ENCODE measurements at regions not wholly inside any gene's neighbourhood (a gene's known extent, or its start where the extent isn't known, plus 50 kb on each side); places are given as distances from the start of the nearest gene placed in this dataset.

- ATAC-seq (replicated peaks in 1 of 2) (no peak), DNase-seq (no peak)
- no peaks in the 10 kb centered on the region for H3K36me3 Mint-ChIP-seq (ENCODE audit: insufficient read depth in 2 of 2)
- H3K4me1 Mint-ChIP-seq (ENCODE audit: low read depth), result no peaks in the 10 kb centered on the region
- H3K4me3 Mint-ChIP-seq, result no peak overlapping the region
- H3K9me3 Mint-ChIP-seq, result no peaks in the 10 kb centered on the region
- peaks cover 22% of the 10 kb centered on the region for H3K27me3 Mint-ChIP-seq (ENCODE audit: low read depth)
- H3K27ac Mint-ChIP-seq, result no peak overlapping the region
These were observed 92.5 kb upstream of the PFN2 start for GRCh38 chr3:150063237-150063636.

DNA sequence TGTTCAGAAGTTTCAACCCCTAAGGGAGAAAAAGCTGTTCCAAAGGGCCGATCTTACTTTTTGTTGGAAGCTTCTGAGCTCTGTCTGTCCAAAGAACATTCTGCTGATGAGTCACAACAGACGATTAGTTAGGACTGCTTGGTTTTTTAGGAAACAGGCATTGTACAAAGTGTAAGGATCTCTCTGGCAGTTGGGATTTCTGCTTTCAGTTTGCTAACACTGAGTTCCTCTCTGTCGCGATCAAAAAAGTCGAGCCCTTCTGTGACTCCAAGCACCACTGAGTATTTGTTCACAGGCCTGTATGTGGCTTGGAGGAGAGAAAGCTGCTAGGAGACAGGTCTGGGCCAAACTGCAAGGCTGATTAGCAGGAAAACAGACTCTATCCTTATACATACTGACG, 91.8 kb upstream of the PFN2 start:
- Mint-ChIP-seq H3K27me3 (ENCODE audit: low read depth) (peaks cover 20% of the 10 kb centered on the region), H3K36me3 (ENCODE audit: insufficient read depth in 2 of 2) (no peaks in the 10 kb centered on the region)
- DNase-seq, result no peak

GRCh38 chr3:150061288-150062024, 90.8 kb upstream of the PFN2 start:
- Mint-ChIP-seq H3K36me3 (ENCODE audit: insufficient read depth in 2 of 2) (no peaks in the 10 kb centered on the region), H3K9me3 (no peaks in the 10 kb centered on the region), H3K4me3 (no peak overlapping the region), H3K4me1 (ENCODE audit: low read depth) (no peaks in the 10 kb centered on the region), H3K27ac (no peak overlapping the region), H3K27me3 (ENCODE audit: low read depth) (peaks cover 14% of the 10 kb centered on the region)
- DNase-seq (no peak), ATAC-seq (replicated peaks in 1 of 2) (no peak)

More for the DNA sequence above, 91.8 kb upstream of the PFN2 start:
- Mint-ChIP-seq H3K9me3 (no peaks in the 10 kb centered on the region), H3K4me3 (no peak overlapping the region), H3K4me1 (ENCODE audit: low read depth) (no peaks in the 10 kb centered on the region), H3K27ac (no peak overlapping the region)
- ATAC-seq (replicated peaks in 1 of 2), result no peak

DNA sequence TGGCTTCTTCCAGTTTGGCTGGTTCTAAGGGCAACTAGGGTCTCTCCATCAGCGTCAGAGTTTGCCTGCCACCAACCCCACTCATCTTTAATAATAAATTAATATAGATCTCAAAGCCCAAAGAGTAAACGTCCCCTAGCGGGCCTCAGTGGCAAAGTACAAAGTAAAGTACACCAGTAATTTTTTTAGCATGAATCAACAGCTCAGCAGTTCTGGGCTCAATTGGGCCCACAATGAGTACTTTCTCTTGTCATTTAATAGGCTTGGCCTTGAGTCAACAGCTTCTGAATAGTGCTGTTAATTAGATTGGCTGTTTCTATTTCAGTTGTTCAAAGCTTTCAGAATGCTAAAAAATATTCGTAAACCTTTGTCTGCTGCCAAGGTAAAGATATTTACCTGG, 89.0 kb upstream of the PFN2 start:
- H3K4me3 Mint-ChIP-seq, result no peak overlapping the region
- H3K36me3 Mint-ChIP-seq (ENCODE audit: insufficient read depth in 2 of 2), result no peaks in the 10 kb centered on the region
- no peaks in the 10 kb centered on the region for H3K9me3 Mint-ChIP-seq
- no peak overlapping the region for H3K27ac Mint-ChIP-seq
- ATAC-seq (replicated peaks in 1 of 2) (no peak), DNase-seq (no peak)
- peaks cover 25% of the 10 kb centered on the region for H3K27me3 Mint-ChIP-seq (ENCODE audit: low read depth)
- no peaks in the 10 kb centered on the region for H3K4me1 Mint-ChIP-seq (ENCODE audit: low read depth)

DNA sequence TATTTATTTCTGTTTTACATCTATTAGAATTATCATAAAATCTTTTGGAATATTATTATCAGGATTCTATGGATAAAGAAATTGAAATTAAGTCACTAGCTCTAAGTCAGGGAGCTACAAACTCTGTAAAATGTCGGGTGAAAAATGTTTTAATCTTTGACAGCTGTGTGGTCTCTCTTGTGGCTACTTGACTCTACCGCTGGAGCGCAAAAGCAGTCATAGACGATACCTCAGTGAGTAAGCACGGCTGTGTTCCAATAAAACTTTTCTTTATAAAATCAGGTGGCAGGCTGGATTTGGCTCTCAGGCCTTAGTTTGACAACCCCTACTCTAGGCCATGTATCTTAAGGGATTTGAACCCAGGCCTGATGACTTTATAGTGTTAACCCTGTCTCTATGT, 88.5 kb upstream of the PFN2 start:
- ATAC-seq (replicated peaks in 1 of 2) (no peak), DNase-seq (no peak)
- Mint-ChIP-seq H3K27me3 (ENCODE audit: low read depth) (peaks cover 30% of the 10 kb centered on the region), H3K4me3 (no peak overlapping the region), H3K27ac (no peak overlapping the region), H3K36me3 (ENCODE audit: insufficient read depth in 2 of 2) (no peaks in the 10 kb centered on the region), H3K9me3 (no peaks in the 10 kb centered on the region), H3K4me1 (ENCODE audit: low read depth) (no peaks in the 10 kb centered on the region)

DNA sequence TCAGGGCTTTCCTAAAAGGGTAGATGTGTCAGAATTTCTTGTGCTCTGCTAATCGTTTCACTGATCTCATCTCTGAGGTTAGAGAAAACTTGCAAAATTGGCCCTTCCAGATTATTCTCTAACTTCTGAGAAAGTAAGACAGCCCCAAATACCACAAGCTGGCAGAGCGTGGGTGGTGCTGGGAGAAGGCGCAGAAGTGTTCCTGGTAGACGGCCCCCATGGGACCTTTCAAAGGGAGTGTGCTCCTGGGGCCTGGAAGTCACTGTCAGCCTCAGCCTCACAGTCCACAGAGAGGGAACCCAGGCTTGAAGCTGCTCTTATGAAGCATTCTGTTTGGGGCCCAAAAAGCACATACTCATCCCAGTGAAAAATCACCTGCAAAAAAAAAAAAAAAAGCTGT, 86.5 kb upstream of the PFN2 start:
- Mint-ChIP-seq H3K9me3 (no peaks in the 10 kb centered on the region), H3K27ac (no peak overlapping the region), H3K27me3 (ENCODE audit: low read depth) (peaks cover 43% of the 10 kb centered on the region), H3K4me1 (ENCODE audit: low read depth) (no peaks in the 10 kb centered on the region), H3K36me3 (ENCODE audit: insufficient read depth in 2 of 2) (no peaks in the 10 kb centered on the region), H3K4me3 (no peak overlapping the region)
- DNase-seq (no peak), ATAC-seq (replicated peaks in 1 of 2) (no peak)

DNA sequence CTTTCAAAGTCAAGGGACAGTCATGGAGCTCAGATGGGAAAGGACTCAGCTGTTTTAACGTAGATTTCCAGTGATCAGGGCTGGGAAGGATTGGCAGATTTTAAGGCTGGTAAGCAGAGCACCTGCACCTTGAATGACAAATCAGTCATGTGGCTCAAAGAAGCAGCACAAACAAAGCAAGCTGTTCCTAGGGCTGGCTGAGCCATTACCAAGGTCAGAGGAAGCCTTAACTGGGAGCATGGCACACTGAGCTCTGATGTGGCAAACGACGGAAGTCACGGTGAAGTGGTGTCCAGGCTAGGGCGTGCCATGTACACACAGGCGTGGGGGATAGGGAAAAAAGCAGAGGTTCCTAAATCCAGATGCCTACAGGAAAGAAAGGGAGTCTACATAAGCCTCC, 84.6 kb upstream of the PFN2 start:
- ATAC-seq (replicated peaks in 1 of 2) (no peak), DNase-seq (no peak)
- Mint-ChIP-seq H3K36me3 (ENCODE audit: insufficient read depth in 2 of 2) (no peaks in the 10 kb centered on the region), H3K27ac (no peak overlapping the region), H3K4me3 (no peak overlapping the region), H3K9me3 (no peaks in the 10 kb centered on the region), H3K4me1 (ENCODE audit: low read depth) (no peaks in the 10 kb centered on the region), H3K27me3 (ENCODE audit: low read depth) (peaks cover 35% of the 10 kb centered on the region)

- Mint-ChIP-seq H3K27ac (no peak overlapping the region), H3K9me3 (no peaks in the 10 kb centered on the region), H3K36me3 (ENCODE audit: insufficient read depth in 2 of 2) (no peaks in the 10 kb centered on the region), H3K4me1 (ENCODE audit: low read depth) (no peaks in the 10 kb centered on the region), H3K4me3 (no peak overlapping the region), H3K27me3 (ENCODE audit: low read depth) (peaks cover 35% of the 10 kb centered on the region)
- no peak for ATAC-seq (replicated peaks in 1 of 2)
- no peak for DNase-seq
These were observed 83.9 kb upstream of the PFN2 start for GRCh38 chr3:150054635-150055034.

GRCh38 chr3:150050510-150050909, 79.8 kb upstream of the PFN2 start:
- no peak overlapping the region for H3K4me3 Mint-ChIP-seq
- no peaks in the 10 kb centered on the region for H3K9me3 Mint-ChIP-seq
- no peak overlapping the region for H3K27ac Mint-ChIP-seq
- peaks cover 26% of the 10 kb centered on the region for H3K27me3 Mint-ChIP-seq (ENCODE audit: low read depth)
- DNase-seq, result no peak
- no peaks in the 10 kb centered on the region for H3K36me3 Mint-ChIP-seq (ENCODE audit: insufficient read depth in 2 of 2)
- H3K4me1 Mint-ChIP-seq (ENCODE audit: low read depth), result no peaks in the 10 kb centered on the region
- ATAC-seq (replicated peaks in 1 of 2), result no peak

- no peaks in the 10 kb centered on the region for H3K9me3 Mint-ChIP-seq
- peaks cover 14% of the 10 kb centered on the region for H3K27me3 Mint-ChIP-seq (ENCODE audit: low read depth)
- H3K36me3 Mint-ChIP-seq (ENCODE audit: insufficient read depth in 2 of 2), result no peaks in the 10 kb centered on the region
- no peak overlapping the region for H3K4me3 Mint-ChIP-seq
- ATAC-seq (replicated peaks in 1 of 2), result no peak
- H3K4me1 Mint-ChIP-seq (ENCODE audit: low read depth), result no peaks in the 10 kb centered on the region
- H3K27ac Mint-ChIP-seq, result no peak overlapping the region
- DNase-seq, result no peak
These were observed 78.6 kb upstream of the PFN2 start for GRCh38 chr3:150049317-150049716.

GRCh38 chr3:150041877-150042276, 71.2 kb upstream of the PFN2 start:
- peaks cover 14% of the 10 kb centered on the region for H3K27me3 Mint-ChIP-seq (ENCODE audit: low read depth)
- ATAC-seq (replicated peaks in 1 of 2) (no peak), DNase-seq (no peak)
- no peak overlapping the region for H3K4me3 Mint-ChIP-seq
- H3K27ac Mint-ChIP-seq, result no peak overlapping the region
- H3K36me3 Mint-ChIP-seq (ENCODE audit: insufficient read depth in 2 of 2), result peaks cover 0 to 3% of the 10 kb centered on the region in 2 donors
- no peaks in the 10 kb centered on the region for H3K4me1 Mint-ChIP-seq (ENCODE audit: low read depth)
- H3K9me3 Mint-ChIP-seq, result peaks cover 3 to 5% of the 10 kb centered on the region in 2 donors

DNA sequence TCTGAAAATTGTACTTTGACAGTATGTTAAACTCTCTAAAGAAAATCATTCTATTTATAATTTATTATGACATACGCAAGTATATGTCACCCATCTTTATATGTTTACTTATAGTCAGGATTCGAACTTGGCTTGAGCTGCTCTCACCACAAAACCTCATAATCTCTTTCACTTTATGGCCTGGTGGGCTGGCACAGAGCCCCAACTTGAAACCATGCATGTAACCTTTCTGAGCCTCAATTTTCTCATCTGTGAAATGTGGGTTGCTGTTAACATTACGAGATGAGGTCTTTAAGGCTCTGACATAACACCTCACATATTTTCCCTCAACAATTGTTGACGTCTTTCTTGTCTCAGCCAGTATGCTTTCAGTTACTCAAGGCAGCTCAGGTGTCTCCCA, 69.4 kb upstream of the PFN2 start:
- ATAC-seq (replicated peaks in 1 of 2) (no peak), DNase-seq (no peak)
- Mint-ChIP-seq H3K4me1 (ENCODE audit: low read depth) (no peaks in the 10 kb centered on the region), H3K36me3 (ENCODE audit: insufficient read depth in 2 of 2) (peaks cover 0 to 3% of the 10 kb centered on the region in 2 donors), H3K9me3 (peaks cover 3 to 5% of the 10 kb centered on the region in 2 donors), H3K27ac (no peak overlapping the region), H3K27me3 (ENCODE audit: low read depth) (peaks cover 21% of the 10 kb centered on the region), H3K4me3 (no peak overlapping the region)

DNA sequence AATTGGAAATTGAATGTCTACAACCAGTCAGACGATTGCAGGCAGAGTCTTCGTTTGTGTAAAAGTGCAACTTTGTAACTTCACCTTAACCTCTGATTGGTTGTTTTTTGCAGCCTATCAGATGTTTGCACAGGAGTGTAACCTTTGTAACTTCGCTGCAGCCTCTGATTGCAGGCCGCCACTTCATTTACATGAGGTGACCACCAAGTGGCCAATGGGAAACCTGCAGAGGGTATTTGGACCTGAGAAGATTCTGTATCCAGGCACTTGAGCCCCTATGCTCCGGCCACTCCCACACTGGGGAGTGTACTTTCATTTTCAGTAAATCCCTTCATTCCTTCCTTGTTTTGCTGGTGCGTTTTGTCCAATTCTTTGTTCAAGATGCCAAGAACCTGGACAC, 68.1 kb upstream of the PFN2 start:
- H3K27me3 Mint-ChIP-seq (ENCODE audit: low read depth), result peaks cover 29% of the 10 kb centered on the region
- H3K27ac Mint-ChIP-seq, result no peak overlapping the region
- peaks cover 3 to 5% of the 10 kb centered on the region in 2 donors for H3K9me3 Mint-ChIP-seq
- H3K4me3 Mint-ChIP-seq, result no peak overlapping the region
- no peaks in the 10 kb centered on the region for H3K4me1 Mint-ChIP-seq (ENCODE audit: low read depth)
- no peak for ATAC-seq (replicated peaks in 1 of 2)
- peaks cover 0 to 3% of the 10 kb centered on the region in 2 donors for H3K36me3 Mint-ChIP-seq (ENCODE audit: insufficient read depth in 2 of 2)
- no peak for DNase-seq

GRCh38 chr3:150036780-150037179, 66.1 kb upstream of the PFN2 start:
- Mint-ChIP-seq H3K36me3 (ENCODE audit: insufficient read depth in 2 of 2) (peaks cover 0 to 3% of the 10 kb centered on the region in 2 donors), H3K4me3 (no peak overlapping the region), H3K27me3 (ENCODE audit: low read depth) (peaks cover 26% of the 10 kb centered on the region), H3K9me3 (peaks cover 3 to 5% of the 10 kb centered on the region in 2 donors), H3K27ac (no peak overlapping the region), H3K4me1 (ENCODE audit: low read depth) (no peaks in the 10 kb centered on the region)
- ATAC-seq (replicated peaks in 1 of 2) (no peak), DNase-seq (no peak)

All from activated T-cell treated with anti-CD3 and anti-CD28 coated beads, Interleukin-2, amount 50 U/mL, for 72 hours (primary cell).